RWPE2 (cell line): ENCODE measurements at regions not wholly inside any gene's neighbourhood (a gene's known extent, or its start where the extent isn't known, plus 50 kb on each side); places are given as distances from the start of the nearest gene placed in this dataset.

Experiments
- ATAC-seq: fragments of 200-7000 bp; cut with Tn5 transposase; 3 replicates; pipeline ENCODE4 v1.9.1; 2021; ENCODE audit warnings: low read depth
- DNase-seq: peaks from one replicate; pipeline ENCODE4 v3.0.0-alpha.2; 2020; ENCODE audit warnings: low spot score
- H3K27ac ChIP-seq: fragments of 450-650 bp; 2 replicates; pipeline ENCODE4 v1.5.1; 2017; ENCODE audit warnings: mild to moderate bottlenecking; ENCODE audit not compliant: poor library complexity, severe bottlenecking
- H3K27me3 ChIP-seq: fragments of 250-450 bp; sonication (Bioruptor Pico); 2 replicates; pipeline ENCODE4 v1.5.1; 2021; ENCODE audit warnings: mild to moderate bottlenecking, moderate library complexity; ENCODE audit not compliant: insufficient read depth, poor library complexity, severe bottlenecking
- H3K36me3 ChIP-seq: fragments of 250-450 bp; sonication (Bioruptor Pico); 2 replicates; pipeline ENCODE4 v1.5.1; 2020; ENCODE audit warnings: low read depth, mild to moderate bottlenecking, moderate library complexity
- H3K4me1 ChIP-seq: fragments of 250-450 bp; sonication (Bioruptor Pico); 2 replicates; pipeline ENCODE4 v1.5.1; 2021; ENCODE audit warnings: mild to moderate bottlenecking, moderate library complexity; ENCODE audit not compliant: insufficient read depth, poor library complexity, severe bottlenecking
- H3K4me3 ChIP-seq: fragments of 250-450 bp; sonication (Bioruptor Pico); 2 replicates; pipeline ENCODE4 v1.5.1; 2021; ENCODE audit warnings: mild to moderate bottlenecking, moderate library complexity; ENCODE audit not compliant: severe bottlenecking
- H3K9me3 ChIP-seq: fragments of 250-450 bp; sonication (Bioruptor Pico); 2 replicates; pipeline ENCODE4 v1.5.1; 2021; ENCODE audit warnings: mild to moderate bottlenecking, moderate library complexity; ENCODE audit not compliant: severe bottlenecking
- TF ChIP-seq, protein P1 (sequence below): fragments of 450-650 bp; IDR thresholded peaks from one replicate; pipeline ENCODE4 v1.5.1; 2017; ENCODE audit warnings: mild to moderate bottlenecking, moderate library complexity; ENCODE audit not compliant: poor library complexity, severe bottlenecking

DNA sequence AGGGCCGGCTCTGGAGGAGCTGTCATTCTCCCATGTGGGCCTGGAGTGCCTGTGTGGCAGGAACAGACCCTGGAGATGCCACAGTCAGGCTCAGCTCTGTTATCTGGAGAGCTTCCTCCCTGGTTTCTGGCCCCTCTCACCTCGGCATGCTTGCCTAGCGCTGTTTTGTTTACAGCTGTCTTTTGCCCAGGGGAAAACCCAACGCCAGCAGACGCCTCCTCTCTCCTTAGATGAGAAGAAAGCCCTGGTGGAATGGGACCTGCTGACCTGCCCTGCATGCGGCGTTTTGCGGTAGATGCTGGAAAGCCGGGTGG lies 104.9 kb downstream of the CRYAA start:
- no peak for DNase-seq
- Histone ChIP-seq H3K27ac (no peak overlapping the region), H3K27me3 (no peaks in the 10 kb centered on the region), H3K36me3 (no peaks in the 10 kb centered on the region), H3K9me3 (no peaks in the 10 kb centered on the region), H3K4me3 (no peak overlapping the region), H3K4me1 (no peaks in the 10 kb centered on the region)
- TF ChIP-seq, protein P1, sequence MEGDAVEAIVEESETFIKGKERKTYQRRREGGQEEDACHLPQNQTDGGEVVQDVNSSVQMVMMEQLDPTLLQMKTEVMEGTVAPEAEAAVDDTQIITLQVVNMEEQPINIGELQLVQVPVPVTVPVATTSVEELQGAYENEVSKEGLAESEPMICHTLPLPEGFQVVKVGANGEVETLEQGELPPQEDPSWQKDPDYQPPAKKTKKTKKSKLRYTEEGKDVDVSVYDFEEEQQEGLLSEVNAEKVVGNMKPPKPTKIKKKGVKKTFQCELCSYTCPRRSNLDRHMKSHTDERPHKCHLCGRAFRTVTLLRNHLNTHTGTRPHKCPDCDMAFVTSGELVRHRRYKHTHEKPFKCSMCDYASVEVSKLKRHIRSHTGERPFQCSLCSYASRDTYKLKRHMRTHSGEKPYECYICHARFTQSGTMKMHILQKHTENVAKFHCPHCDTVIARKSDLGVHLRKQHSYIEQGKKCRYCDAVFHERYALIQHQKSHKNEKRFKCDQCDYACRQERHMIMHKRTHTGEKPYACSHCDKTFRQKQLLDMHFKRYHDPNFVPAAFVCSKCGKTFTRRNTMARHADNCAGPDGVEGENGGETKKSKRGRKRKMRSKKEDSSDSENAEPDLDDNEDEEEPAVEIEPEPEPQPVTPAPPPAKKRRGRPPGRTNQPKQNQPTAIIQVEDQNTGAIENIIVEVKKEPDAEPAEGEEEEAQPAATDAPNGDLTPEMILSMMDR, result no peak
- ATAC-seq, result no peak

DNA sequence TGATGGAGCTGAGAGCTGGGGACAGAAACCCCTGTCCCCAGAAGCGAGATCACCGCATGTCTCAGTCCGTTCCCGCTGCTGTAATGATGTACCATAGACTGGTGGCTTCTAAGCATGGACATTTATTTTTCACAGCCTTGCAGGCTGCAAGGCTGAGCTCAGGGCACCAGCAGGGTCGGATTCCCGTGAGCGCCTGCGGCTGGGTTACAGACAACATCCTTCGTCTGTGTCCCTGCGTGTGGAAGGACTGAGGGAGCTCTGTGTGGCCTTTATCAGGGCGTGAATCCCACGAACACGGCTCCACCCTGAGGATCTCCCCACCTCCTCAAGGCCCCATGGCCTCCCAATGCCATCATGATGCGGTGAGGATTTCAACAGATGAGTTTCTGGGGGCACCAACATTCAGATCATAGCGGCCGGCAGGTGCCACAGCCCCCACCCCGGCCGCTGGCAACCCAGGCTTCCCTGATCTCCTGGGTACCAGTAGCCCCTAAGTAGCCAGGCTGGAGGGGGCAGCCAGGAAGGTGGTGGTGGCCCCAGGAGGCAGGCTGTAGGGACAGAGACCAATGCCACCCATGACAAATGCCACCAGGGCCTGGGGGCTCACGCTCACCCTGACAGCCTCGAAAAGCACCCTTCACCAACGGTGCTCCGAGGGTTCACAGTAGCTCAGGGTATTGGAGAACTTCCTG lies 104.4 kb downstream of the CRYAA start:
- no peaks in the 10 kb centered on the region for H3K36me3 ChIP-seq
- no peaks in the 10 kb centered on the region for H3K9me3 ChIP-seq
- H3K4me3 ChIP-seq, result no peak overlapping the region
- ATAC-seq, result no peak
- H3K27ac ChIP-seq, result no peak overlapping the region
- DNase-seq, result peak; percentile 40
- TF ChIP-seq, protein P1, result no peak
- H3K27me3 ChIP-seq, result no peaks in the 10 kb centered on the region
- no peaks in the 10 kb centered on the region for H3K4me1 ChIP-seq

DNA sequence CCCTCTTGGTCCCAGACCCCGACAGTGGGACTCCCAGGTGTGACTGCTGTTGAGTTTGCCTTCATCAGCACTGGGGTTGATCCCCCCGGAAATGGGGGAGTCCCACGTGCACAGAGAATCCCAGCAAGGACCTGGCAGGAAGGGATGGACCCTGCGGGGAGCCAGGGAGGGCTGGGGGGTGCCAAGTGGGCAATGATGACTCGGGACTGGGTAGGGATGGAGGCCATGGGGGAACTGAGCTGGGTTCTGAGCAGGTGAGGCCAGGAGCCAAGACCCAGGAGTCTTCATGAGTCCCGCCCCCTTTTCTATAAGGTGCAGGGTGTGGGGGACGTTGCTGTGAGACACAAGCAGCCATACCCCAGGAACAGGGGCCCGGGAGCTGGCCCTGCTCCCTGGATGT lies 103.8 kb downstream of the CRYAA start:
- H3K27ac ChIP-seq, result no peak overlapping the region
- no peak overlapping the region for H3K4me3 ChIP-seq
- no peaks in the 10 kb centered on the region for H3K4me1 ChIP-seq
- ATAC-seq (no peak), DNase-seq (peak; percentile 45)
- no peaks in the 10 kb centered on the region for H3K36me3 ChIP-seq
- no peaks in the 10 kb centered on the region for H3K27me3 ChIP-seq
- no peaks in the 10 kb centered on the region for H3K9me3 ChIP-seq
- TF ChIP-seq, protein P1, result no peak

DNA sequence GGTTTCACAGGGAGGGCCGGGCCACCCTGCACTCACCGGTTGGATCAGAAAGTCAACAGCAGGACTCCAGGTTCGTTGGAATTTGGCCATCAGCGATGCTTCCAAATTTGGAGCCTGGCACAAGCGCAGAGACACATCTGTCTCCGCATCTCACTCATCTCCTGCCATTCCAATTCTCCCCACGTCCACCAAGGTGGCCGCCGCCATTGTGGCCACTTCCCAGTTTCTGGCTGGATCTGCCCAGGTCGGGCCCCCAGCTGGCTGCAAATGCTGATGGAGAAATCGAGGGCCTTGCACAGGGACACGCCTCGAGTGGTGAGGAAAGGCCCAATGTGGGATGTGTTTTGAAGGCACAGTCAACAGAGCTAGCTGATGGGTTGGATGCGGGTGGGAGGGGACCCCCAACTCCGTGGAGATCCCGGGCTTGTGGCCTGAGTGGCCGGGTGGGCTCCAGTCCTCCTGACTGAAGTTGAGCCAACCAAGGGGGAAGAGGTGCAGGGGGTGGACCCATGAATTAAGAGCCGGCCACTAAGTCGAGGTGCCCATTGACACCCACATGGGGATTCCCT lies 102.7 kb downstream of the CRYAA start:
- ATAC-seq (no peak), DNase-seq (peak; percentile 42)
- no peaks in the 10 kb centered on the region for H3K4me1 ChIP-seq
- no peak overlapping the region for H3K27ac ChIP-seq
- no peaks in the 10 kb centered on the region for H3K9me3 ChIP-seq
- no peak overlapping the region for H3K4me3 ChIP-seq
- TF ChIP-seq, protein P1, result no peak
- no peaks in the 10 kb centered on the region for H3K27me3 ChIP-seq
- H3K36me3 ChIP-seq, result no peaks in the 10 kb centered on the region

DNA sequence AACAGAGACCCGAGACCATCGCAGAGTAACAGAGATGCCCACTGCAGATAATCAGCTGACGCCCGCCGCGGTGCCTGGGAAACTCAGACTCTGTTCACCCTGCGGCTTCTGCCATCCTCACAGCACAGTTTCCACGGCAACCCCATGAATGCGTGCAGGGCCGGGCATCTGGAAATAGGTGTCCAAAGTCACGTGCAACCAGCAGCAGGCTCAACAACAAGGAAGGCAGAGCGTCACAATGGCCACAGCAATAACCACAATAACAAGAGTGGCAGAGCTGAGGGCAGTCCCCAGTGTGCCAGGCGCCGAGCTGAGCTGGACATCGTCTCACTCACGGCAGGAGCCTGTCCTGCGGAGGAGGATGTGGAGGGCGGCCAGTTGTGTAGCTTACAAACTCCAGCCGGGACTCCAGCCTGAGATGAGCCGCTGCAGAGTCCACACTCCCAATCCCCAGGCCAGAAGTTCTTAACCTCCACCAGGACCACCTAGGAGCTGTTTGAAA lies 102.0 kb downstream of the CRYAA start:
- Histone ChIP-seq H3K9me3 (no peaks in the 10 kb centered on the region), H3K36me3 (no peaks in the 10 kb centered on the region), H3K27me3 (no peaks in the 10 kb centered on the region), H3K4me1 (no peaks in the 10 kb centered on the region), H3K27ac (no peak overlapping the region), H3K4me3 (no peak overlapping the region)
- ATAC-seq, result no peak
- DNase-seq, result peak; percentile 44
- TF ChIP-seq, protein P1, result no peak
